Stimulated activated effector memory CD8-positive, alpha-beta T cell treated with anti-CD3 and anti-CD28 coated beads, Interleukin-12 subunit alpha, Interleukin-12 subunit beta, amount 100 ng/mL, for 72 hours (primary cell): ENCODE measurements at regions not wholly inside any gene's neighbourhood (a gene's known extent, or its start where the extent isn't known, plus 50 kb on each side); places are given as distances from the start of the nearest gene placed in this dataset.

ENCODE experiments used
- ATAC-seq: fragments of 150-1000 bp; cut with Tn5 transposase; 2 replicates; pipeline ENCODE4 v1.10.0; 2021
- DNase-seq, 2 donors: peaks; one replicate each; pipeline ENCODE4 v3.0.0; 2021 to 2022; ENCODE audit warnings: low spot score in 2 of 2
- H3K27ac Mint-ChIP-seq: one replicate; pipeline ENCODE4 v1.8.0; 2022; ENCODE audit warnings: mild to moderate bottlenecking, mixed read lengths
- H3K36me3 Mint-ChIP-seq: one replicate; pipeline ENCODE4 v1.8.0; 2022; ENCODE audit warnings: mild to moderate bottlenecking, mixed read lengths
- H3K4me1 Mint-ChIP-seq: one replicate; pipeline ENCODE4 v1.8.0; 2022; ENCODE audit warnings: mixed read lengths
- H3K4me3 Mint-ChIP-seq: one replicate; pipeline ENCODE4 v1.8.0; 2022; ENCODE audit warnings: mild to moderate bottlenecking, mixed read lengths
- H3K9me3 Mint-ChIP-seq: one replicate; pipeline ENCODE4 v1.8.0; 2022; ENCODE audit warnings: mixed read lengths

DNA sequence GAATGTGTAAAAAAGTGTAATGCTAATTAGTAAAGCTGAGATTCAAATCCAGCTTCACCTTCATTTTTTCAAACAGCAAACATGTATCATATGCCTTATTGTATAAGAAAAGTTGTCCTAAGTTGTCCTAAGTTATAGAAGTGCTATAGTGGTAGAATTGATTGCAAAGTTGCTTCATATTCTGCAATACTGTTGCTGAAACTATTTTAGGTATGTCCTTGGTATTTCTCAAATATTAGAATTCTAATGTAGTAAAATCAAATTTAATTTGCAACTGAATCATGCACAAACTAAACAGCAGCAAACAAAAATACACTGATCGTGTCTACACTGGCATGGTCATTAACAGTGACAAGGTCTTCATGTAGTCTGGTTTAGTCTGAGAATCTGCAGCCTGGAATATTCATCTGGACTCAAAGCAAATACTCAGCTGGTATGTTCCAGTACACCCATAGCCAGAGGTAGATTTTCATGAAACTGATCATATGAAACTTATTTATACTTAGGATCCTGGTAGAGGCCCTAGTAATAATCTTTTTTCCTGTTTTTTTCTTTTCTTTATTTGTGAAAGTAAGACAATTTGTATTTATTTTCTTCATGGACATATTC, 555.6 kb upstream of the ZEB2 start:
- no peaks in the 10 kb centered on the region for H3K36me3 Mint-ChIP-seq
- no peaks in the 10 kb centered on the region for H3K4me1 Mint-ChIP-seq

DNA sequence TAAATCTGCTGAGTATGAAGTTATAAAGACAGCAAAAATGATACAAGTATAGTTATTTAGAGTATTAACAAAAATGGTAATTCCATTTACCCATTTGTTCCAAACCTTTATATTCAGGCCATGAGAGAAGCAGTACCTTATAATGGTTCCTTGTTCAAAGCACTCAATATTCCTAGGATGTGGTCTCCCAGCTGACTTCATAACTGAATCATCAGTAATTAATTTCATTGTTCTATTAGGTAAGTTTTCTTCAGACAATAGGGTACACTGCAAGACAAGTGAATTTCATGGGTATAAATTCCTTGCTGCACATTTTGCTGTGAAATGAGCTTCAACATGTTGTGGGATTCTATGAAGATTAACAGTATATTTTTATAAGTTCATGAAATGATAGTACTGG, 550.8 kb upstream of the ZEB2 start:
- Mint-ChIP-seq H3K9me3 (no peaks in the 10 kb centered on the region), H3K27ac (no peak overlapping the region), H3K36me3 (no peaks in the 10 kb centered on the region), H3K4me3 (no peak overlapping the region), H3K4me1 (no peaks in the 10 kb centered on the region)
- ATAC-seq: no peak
- DNase-seq: no peak

More for the DNA sequence above, 555.6 kb upstream of the ZEB2 start:
- no peak overlapping the region for H3K27ac Mint-ChIP-seq
- no peak overlapping the region for H3K4me3 Mint-ChIP-seq
- ATAC-seq (no peak), DNase-seq (no peak)
- no peaks in the 10 kb centered on the region for H3K9me3 Mint-ChIP-seq

DNA sequence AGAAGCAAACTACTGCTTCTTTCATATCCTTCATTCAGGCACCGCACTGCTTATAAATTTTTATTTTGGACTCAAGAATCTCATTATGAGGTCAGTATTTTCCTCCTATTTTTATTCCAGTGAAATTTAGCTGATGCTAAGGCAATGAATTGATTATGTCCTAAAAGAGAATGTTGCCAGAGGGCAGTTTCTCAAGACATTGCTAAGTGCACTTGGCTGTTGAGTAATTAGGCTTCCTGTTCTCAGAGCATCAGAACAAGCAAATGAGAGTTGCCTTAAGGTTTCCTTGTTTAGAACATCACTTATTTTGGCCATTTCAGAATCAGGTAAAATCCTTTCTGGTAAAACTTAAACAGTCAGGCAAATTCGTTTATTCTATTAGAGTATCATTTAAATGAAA, 548.6 kb upstream of the ZEB2 start:
- no peak for ATAC-seq
- H3K9me3 Mint-ChIP-seq: no peaks in the 10 kb centered on the region
- H3K27ac Mint-ChIP-seq: no peak overlapping the region
- no peak for DNase-seq
- no peaks in the 10 kb centered on the region for H3K36me3 Mint-ChIP-seq
- H3K4me1 Mint-ChIP-seq: no peaks in the 10 kb centered on the region
- H3K4me3 Mint-ChIP-seq: no peak overlapping the region

GRCh38 chr2:145067549-145068030, 547.7 kb upstream of the ZEB2 start:
- Mint-ChIP-seq H3K4me3 (no peak overlapping the region), H3K4me1 (no peaks in the 10 kb centered on the region), H3K36me3 (no peaks in the 10 kb centered on the region), H3K9me3 (no peaks in the 10 kb centered on the region), H3K27ac (no peak overlapping the region)
- ATAC-seq: no peak
- no peak for DNase-seq

DNA sequence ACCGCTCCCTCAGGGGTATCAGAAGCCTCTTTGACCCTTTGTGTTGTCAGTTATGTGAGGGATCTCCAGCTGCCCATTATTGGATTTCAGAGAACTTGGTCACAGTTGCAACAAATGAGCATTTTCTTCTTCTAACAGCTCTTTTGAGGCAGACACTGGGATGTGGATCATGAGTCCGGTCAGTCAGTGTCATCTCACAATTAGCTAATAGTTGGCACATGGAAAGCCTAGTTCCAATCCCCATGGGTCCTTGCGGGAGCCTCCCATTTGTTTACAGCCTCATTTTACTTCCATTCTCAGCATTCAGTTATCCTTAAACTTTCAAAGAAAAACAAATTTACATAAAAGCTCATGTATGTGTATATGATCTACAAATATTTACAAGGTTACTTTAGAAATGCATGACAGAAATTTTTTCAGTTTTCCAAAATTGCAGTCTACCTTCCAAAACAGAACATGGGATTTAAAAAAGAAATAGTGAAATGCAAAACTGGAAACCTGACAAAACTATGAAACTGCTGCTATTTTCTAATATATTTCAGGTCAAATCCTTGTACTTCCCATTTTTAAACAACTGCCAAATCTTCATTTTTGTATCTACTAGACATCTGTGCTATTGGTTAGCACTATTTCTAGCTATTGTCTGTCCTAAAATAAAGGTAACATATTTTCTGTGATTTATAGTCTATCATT, 547.1 kb upstream of the ZEB2 start:
- H3K4me3 Mint-ChIP-seq: no peak overlapping the region
- no peaks in the 10 kb centered on the region for H3K9me3 Mint-ChIP-seq
- ATAC-seq (no peak), DNase-seq (no peak)
- no peaks in the 10 kb centered on the region for H3K4me1 Mint-ChIP-seq
- H3K36me3 Mint-ChIP-seq: no peaks in the 10 kb centered on the region
- H3K27ac Mint-ChIP-seq: no peak overlapping the region

DNA sequence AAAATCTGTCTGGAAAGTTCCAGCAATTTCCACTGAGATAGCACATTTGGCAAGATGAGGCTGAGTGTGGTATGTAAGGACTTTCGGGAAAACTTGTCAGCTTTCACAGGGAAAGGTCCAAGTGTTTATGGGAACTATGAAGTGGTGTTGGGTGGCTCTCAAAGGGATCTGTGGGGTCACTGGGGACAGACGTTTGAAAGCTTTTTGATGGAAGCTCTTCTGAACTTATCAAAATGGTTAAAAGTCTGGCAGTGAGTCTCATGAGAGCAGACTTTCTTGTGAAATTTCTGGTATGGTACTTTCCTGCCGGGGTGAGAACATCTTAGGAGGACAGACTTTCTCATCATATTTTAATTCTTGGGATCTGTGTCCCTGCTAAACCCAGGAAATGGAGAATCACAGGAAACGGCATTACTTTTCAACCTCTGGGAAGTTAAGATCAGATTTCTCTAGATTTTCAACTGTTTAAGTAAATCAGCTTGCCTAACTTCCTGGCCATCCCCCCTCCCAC, 546.3 kb upstream of the ZEB2 start:
- H3K27ac Mint-ChIP-seq: no peak overlapping the region
- DNase-seq (no peak), ATAC-seq (no peak)
- no peak overlapping the region for H3K4me3 Mint-ChIP-seq
- H3K4me1 Mint-ChIP-seq: no peaks in the 10 kb centered on the region
- no peaks in the 10 kb centered on the region for H3K9me3 Mint-ChIP-seq
- H3K36me3 Mint-ChIP-seq: no peaks in the 10 kb centered on the region

GRCh38 chr2:145065342-145065741, 545.4 kb upstream of the ZEB2 start:
- no peaks in the 10 kb centered on the region for H3K36me3 Mint-ChIP-seq
- H3K4me1 Mint-ChIP-seq: no peaks in the 10 kb centered on the region
- ATAC-seq: no peak
- H3K9me3 Mint-ChIP-seq: no peaks in the 10 kb centered on the region
- no peak overlapping the region for H3K27ac Mint-ChIP-seq
- DNase-seq: no peak
- H3K4me3 Mint-ChIP-seq: no peak overlapping the region

GRCh38 chr2:145064511-145064910, 544.6 kb upstream of the ZEB2 start:
- no peak for DNase-seq
- H3K4me1 Mint-ChIP-seq: no peaks in the 10 kb centered on the region
- no peak overlapping the region for H3K4me3 Mint-ChIP-seq
- no peak overlapping the region for H3K27ac Mint-ChIP-seq
- no peaks in the 10 kb centered on the region for H3K9me3 Mint-ChIP-seq
- no peaks in the 10 kb centered on the region for H3K36me3 Mint-ChIP-seq
- no peak for ATAC-seq

- Mint-ChIP-seq H3K9me3 (no peaks in the 10 kb centered on the region), H3K27ac (no peak overlapping the region)
These were observed 541.0 kb upstream of the ZEB2 start for GRCh38 chr2:145060876-145061275.

GRCh38 chr2:145059914-145060313, 540.0 kb upstream of the ZEB2 start:
- no peak overlapping the region for H3K27ac Mint-ChIP-seq
- no peaks in the 10 kb centered on the region for H3K4me1 Mint-ChIP-seq
- DNase-seq (no peak), ATAC-seq (no peak)
- no peak overlapping the region for H3K4me3 Mint-ChIP-seq
- no peaks in the 10 kb centered on the region for H3K9me3 Mint-ChIP-seq
- H3K36me3 Mint-ChIP-seq: no peaks in the 10 kb centered on the region

More at GRCh38 chr2:145060876-145061275, 541.0 kb upstream of the ZEB2 start:
- ATAC-seq (no peak), DNase-seq (no peak)
- no peaks in the 10 kb centered on the region for H3K4me1 Mint-ChIP-seq
- no peak overlapping the region for H3K4me3 Mint-ChIP-seq
- H3K36me3 Mint-ChIP-seq: no peaks in the 10 kb centered on the region

DNA sequence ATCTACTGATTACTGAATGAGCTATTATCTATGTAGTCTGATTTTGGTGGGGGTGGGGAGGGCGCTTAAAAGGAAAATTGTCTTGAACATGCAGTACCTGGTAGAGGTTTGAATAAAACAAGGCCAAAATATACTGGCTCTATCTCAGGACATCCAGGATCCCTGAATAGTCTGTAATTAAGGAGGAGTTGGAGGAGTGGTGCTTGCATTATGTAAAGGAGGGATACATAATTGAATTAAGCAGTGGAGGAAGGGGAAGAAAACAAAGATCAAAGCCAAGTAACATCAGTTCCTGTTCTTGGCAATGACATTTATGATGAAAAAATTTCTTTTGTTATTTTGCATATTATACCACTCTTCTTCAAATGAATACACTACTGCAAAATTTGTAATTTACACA, 539.4 kb upstream of the ZEB2 start:
- no peaks in the 10 kb centered on the region for H3K9me3 Mint-ChIP-seq

GRCh38 chr2:145058457-145058856, 538.5 kb upstream of the ZEB2 start:
- Mint-ChIP-seq H3K27ac (no peak overlapping the region), H3K9me3 (no peaks in the 10 kb centered on the region), H3K36me3 (no peaks in the 10 kb centered on the region), H3K4me3 (no peak overlapping the region), H3K4me1 (no peaks in the 10 kb centered on the region)
- no peak for ATAC-seq
- no peak for DNase-seq

More for the DNA sequence above, 539.4 kb upstream of the ZEB2 start:
- no peaks in the 10 kb centered on the region for H3K36me3 Mint-ChIP-seq
- no peak overlapping the region for H3K27ac Mint-ChIP-seq
- ATAC-seq (no peak), DNase-seq (no peak)
- H3K4me1 Mint-ChIP-seq: no peaks in the 10 kb centered on the region
- no peak overlapping the region for H3K4me3 Mint-ChIP-seq

DNA sequence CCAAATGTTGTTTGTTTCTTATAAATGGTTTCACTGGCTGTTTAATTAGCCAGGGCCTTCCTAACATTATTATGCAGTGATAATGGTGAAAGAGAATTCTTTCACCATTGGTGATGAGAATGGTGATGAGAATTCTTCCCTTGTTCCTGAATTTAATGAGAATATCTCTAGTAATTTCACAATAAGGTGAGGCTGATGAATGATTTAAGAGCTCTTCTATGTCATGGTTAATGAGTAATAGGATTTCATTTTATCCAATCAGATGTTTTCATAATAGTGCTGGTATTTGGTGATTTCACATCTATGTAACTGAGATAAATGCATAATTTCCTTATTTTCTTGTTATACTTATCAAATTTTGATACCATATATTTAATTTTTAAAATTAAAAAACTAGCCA, 535.7 kb upstream of the ZEB2 start:
- DNase-seq: no peak
- Mint-ChIP-seq H3K9me3 (no peaks in the 10 kb centered on the region), H3K27ac (no peak overlapping the region), H3K4me1 (no peaks in the 10 kb centered on the region), H3K4me3 (no peak overlapping the region), H3K36me3 (no peaks in the 10 kb centered on the region)
- no peak for ATAC-seq

DNA sequence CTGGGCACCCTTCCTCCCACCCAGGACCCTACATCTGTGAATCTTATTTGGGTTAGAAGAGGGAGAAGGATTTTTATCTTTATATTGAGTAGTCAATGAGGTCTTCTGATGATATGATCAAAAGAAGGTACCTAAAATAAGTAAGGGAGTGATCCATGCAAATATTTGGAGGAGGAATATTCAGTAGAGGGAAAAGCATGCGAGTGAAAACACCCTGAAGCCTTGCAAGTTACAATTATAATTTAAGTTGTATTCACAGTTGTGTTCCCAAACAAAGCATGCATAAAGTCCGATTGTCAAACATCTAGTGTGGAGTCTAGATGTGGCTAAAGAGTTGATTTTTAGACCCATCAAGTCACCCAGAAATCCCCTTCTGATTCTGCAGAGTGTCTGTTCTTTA, 530.2 kb upstream of the ZEB2 start:
- Mint-ChIP-seq H3K4me3 (no peak overlapping the region), H3K4me1 (no peaks in the 10 kb centered on the region), H3K36me3 (no peaks in the 10 kb centered on the region), H3K9me3 (no peaks in the 10 kb centered on the region), H3K27ac (no peak overlapping the region)
- no peak for ATAC-seq
- DNase-seq: no peak

DNA sequence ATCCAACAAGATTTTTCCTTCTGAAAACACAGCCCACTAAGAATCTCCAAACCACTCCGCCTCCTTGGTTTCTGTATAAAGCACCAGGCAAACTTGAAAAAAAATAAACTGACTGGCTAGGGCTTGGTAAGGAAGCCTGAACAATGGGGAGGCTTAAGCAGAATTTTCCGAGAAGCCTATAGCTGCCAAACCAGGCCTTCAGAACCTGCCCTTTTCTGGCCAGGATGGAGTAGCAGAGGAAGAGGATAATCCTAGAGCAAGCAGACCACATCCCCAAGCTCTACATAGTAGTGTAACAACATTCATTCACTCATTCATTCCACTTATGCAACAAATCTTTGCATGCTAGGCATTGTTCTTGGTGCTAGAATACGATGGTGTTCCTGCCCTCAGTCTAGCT, 529.6 kb upstream of the ZEB2 start:
- no peaks in the 10 kb centered on the region for H3K4me1 Mint-ChIP-seq
- H3K9me3 Mint-ChIP-seq: no peaks in the 10 kb centered on the region
- no peak for ATAC-seq
- H3K4me3 Mint-ChIP-seq: no peak overlapping the region
- DNase-seq: no peak
- H3K27ac Mint-ChIP-seq: no peak overlapping the region
- H3K36me3 Mint-ChIP-seq: no peaks in the 10 kb centered on the region

DNA sequence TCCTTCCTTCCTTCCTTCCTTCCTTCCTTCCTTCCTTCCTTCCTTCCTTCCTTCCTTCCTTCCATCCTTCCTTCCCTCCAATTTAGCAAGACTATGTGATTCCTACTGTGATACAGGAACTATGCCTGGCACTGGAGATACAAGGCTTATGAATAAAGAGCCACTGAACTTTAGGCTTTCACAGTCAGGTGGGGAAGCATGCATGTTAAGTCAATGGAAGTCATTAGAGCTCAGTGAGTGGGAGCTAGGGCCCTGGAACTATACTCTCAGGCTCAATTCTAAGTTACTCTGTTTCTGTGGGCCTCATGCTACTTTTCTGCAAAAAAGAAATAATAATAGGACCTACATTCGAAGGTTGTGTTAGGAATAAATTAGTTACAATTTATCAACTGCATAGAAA, 527.6 kb upstream of the ZEB2 start:
- H3K9me3 Mint-ChIP-seq: no peaks in the 10 kb centered on the region
- H3K36me3 Mint-ChIP-seq: no peaks in the 10 kb centered on the region
- no peak overlapping the region for H3K27ac Mint-ChIP-seq
- no peak overlapping the region for H3K4me3 Mint-ChIP-seq
- H3K4me1 Mint-ChIP-seq: no peaks in the 10 kb centered on the region
- DNase-seq: no peak
- no peak for ATAC-seq
